Parathyroid adenoma (tissue), 2 donors: ENCODE measurements at regions not wholly inside any gene's neighbourhood (a gene's known extent, or its start where the extent isn't known, plus 50 kb on each side); places are given as distances from the start of the nearest gene placed in this dataset.
"Not testable (repeated sequence)": the region's sequence is repeated elsewhere in the genome, so short reads cannot be mapped to it uniquely, and the experiment has no call there.

Experiments
- H2AFZ ChIP-seq: fragments of 300-600 bp; sonication (generic); one replicate; pipeline ENCODE4 v1.7.0; 2017; ENCODE audit warnings: antibody characterized with exemption, mild to moderate bottlenecking
- H3K27ac ChIP-seq: fragments of 300-600 bp; sonication (generic); one replicate; pipeline ENCODE4 v1.7.0; 2017
- H3K27me3 ChIP-seq: fragments of 300-600 bp; sonication (generic); one replicate; pipeline ENCODE4 v1.7.0; 2017; ENCODE audit warnings: low read length; ENCODE audit not compliant: control insufficient read depth, insufficient read depth
- H3K36me3 ChIP-seq: fragments of 300-600 bp; sonication (generic); one replicate; pipeline ENCODE4 v1.7.0; 2017; ENCODE audit warnings: low read length; ENCODE audit not compliant: control insufficient read depth, insufficient read depth
- H3K4me1 ChIP-seq: fragments of 300-600 bp; sonication (generic); one replicate; pipeline ENCODE4 v1.7.0; 2017; ENCODE audit warnings: control low read depth
- H3K4me2 ChIP-seq: fragments of 300-600 bp; sonication (generic); one replicate; pipeline ENCODE4 v1.7.0; 2017; ENCODE audit warnings: low read length
- H3K4me3 ChIP-seq: fragments of 300-600 bp; sonication (generic); one replicate; pipeline ENCODE4 v1.7.0; 2017; ENCODE audit warnings: low read depth, low read length
- H3K79me2 ChIP-seq: fragments of 300-600 bp; sonication (generic); one replicate; pipeline ENCODE4 v1.7.0; 2017; ENCODE audit warnings: control low read depth
- H3K9ac ChIP-seq: fragments of 300-600 bp; sonication (generic); one replicate; pipeline ENCODE4 v1.7.0; 2017; ENCODE audit warnings: mild to moderate bottlenecking
- H3K9me3 ChIP-seq: fragments of 300-600 bp; sonication (generic); one replicate; pipeline ENCODE4 v1.7.0; 2017; ENCODE audit warnings: low read length; ENCODE audit not compliant: control insufficient read depth
- TF ChIP-seq, protein P1 (sequence below): fragments of 300-600 bp; sonication (generic); IDR thresholded peaks from one replicate; pipeline ENCODE4 v1.7.0; 2017; ENCODE audit warnings: antibody characterized with exemption, mild to moderate bottlenecking
- donor health status: primary hyperparathyroidism.

DNA sequence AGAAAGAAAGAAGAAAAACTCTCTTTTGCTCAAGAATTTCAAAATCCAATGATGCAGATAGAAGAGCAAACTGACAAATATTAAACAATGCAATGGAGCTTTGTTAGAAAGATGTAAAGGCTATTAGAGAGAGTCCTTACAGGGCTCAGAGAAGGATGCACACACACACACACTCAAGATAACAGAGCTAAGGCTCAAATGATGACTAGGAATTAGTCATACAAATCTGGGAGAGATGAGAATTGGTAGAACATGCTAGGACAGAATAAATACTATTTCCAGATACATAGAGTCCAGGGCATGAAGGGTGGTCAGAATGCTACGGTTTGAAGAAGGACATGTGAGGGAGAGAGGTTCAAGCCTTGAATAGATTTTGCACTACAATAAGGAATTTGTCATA lies 650.1 kb upstream of the MDGA2 start:
- Histone ChIP-seq H3K27me3 (no peaks in the 10 kb centered on the region), H3K36me3 (no peaks in the 10 kb centered on the region), H3K4me1 (no peaks in the 10 kb centered on the region), H3K4me2 (no peak overlapping the region), H2AFZ (no peak overlapping the region), H3K4me3 (no peak overlapping the region), H3K79me2 (no peaks in the 10 kb centered on the region), H3K9me3 (no peaks in the 10 kb centered on the region), H3K9ac (no peak overlapping the region), H3K27ac (no peak overlapping the region)
- TF ChIP-seq, protein P1, sequence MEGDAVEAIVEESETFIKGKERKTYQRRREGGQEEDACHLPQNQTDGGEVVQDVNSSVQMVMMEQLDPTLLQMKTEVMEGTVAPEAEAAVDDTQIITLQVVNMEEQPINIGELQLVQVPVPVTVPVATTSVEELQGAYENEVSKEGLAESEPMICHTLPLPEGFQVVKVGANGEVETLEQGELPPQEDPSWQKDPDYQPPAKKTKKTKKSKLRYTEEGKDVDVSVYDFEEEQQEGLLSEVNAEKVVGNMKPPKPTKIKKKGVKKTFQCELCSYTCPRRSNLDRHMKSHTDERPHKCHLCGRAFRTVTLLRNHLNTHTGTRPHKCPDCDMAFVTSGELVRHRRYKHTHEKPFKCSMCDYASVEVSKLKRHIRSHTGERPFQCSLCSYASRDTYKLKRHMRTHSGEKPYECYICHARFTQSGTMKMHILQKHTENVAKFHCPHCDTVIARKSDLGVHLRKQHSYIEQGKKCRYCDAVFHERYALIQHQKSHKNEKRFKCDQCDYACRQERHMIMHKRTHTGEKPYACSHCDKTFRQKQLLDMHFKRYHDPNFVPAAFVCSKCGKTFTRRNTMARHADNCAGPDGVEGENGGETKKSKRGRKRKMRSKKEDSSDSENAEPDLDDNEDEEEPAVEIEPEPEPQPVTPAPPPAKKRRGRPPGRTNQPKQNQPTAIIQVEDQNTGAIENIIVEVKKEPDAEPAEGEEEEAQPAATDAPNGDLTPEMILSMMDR: no peak

DNA sequence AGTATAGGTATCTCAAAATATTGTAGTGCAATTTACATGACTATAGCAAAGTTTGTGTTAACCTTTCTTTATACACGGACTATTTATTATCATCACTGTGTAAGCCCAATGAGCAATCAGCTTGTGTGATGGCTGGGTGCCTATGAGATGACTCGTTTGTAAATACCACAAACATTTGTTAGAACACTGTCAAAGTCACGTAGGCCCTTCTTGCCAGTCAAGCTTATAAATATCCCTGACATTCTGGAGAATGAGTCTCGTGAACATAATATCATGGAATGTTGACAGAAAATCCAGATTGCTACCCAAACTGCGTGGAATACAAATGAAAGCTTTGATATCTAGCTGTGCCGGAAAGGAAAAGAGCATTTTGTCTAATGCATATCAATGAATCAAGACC lies 648.3 kb upstream of the MDGA2 start:
- no peaks in the 10 kb centered on the region for H3K79me2 ChIP-seq
- no peak overlapping the region for H2AFZ ChIP-seq
- H3K27ac ChIP-seq: no peak overlapping the region
- no peaks in the 10 kb centered on the region for H3K36me3 ChIP-seq
- no peak overlapping the region for H3K4me2 ChIP-seq
- no peak overlapping the region for H3K9ac ChIP-seq
- H3K4me1 ChIP-seq: no peaks in the 10 kb centered on the region
- H3K9me3 ChIP-seq: no peaks in the 10 kb centered on the region
- H3K4me3 ChIP-seq: no peak overlapping the region
- TF ChIP-seq, protein P1: no peak
- H3K27me3 ChIP-seq: no peaks in the 10 kb centered on the region

DNA sequence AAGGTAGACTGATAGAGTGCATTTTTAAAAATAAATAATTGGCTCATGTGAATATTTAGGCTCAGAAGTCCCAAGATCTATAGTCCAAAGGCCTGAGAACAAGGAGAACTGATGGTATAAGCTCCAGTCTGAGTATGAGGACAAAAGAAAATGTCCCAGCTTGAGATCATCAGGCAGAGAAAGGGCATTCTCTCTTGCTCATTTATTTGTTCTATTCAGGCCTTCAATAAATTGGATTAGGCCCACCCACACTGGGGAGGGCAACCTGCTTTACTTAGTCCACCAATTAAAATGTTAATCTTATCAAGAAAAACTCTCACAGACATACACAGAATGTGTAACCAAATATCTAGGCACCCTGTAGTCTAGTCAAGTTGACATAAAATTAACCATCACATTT lies 644.4 kb upstream of the MDGA2 start:
- no peaks in the 10 kb centered on the region for H3K27me3 ChIP-seq
- H3K9ac ChIP-seq: no peak overlapping the region
- no peaks in the 10 kb centered on the region for H3K36me3 ChIP-seq

DNA sequence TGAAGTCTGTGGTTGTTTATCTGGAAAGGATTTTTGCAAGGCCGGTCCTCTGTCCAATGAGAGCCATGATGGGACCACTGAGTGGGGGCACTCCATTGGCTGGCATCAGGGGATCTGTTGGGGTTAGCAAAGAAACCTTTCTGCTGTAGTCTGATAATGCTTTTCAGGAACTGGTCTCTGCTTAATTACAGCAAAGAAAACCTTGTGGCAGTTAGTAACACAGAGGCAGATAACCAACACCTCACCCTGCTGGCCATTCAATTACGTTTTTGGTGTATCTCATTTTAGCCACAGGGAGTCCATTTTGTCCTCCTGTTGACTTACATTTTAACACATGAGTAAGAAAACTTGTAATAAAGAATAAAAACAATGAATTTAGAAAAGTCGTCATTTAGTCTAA lies 629.3 kb upstream of the MDGA2 start:
- no peaks in the 10 kb centered on the region for H3K9me3 ChIP-seq
- no peak overlapping the region for H2AFZ ChIP-seq
- no peaks in the 10 kb centered on the region for H3K79me2 ChIP-seq
- TF ChIP-seq, protein P1: no peak
- no peaks in the 10 kb centered on the region for H3K4me1 ChIP-seq
- H3K27ac ChIP-seq: no peak overlapping the region
- H3K4me2 ChIP-seq: no peak overlapping the region
- H3K27me3 ChIP-seq: no peaks in the 10 kb centered on the region
- H3K36me3 ChIP-seq: no peaks in the 10 kb centered on the region
- no peak overlapping the region for H3K9ac ChIP-seq
- H3K4me3 ChIP-seq: no peak overlapping the region

More for the DNA sequence above, 644.4 kb upstream of the MDGA2 start:
- H3K27ac ChIP-seq: no peak overlapping the region
- no peaks in the 10 kb centered on the region for H3K4me1 ChIP-seq
- TF ChIP-seq, protein P1: no peak
- H3K4me3 ChIP-seq: no peak overlapping the region
- no peaks in the 10 kb centered on the region for H3K79me2 ChIP-seq
- no peak overlapping the region for H3K4me2 ChIP-seq
- H3K9me3 ChIP-seq: no peaks in the 10 kb centered on the region
- H2AFZ ChIP-seq: no peak overlapping the region

DNA sequence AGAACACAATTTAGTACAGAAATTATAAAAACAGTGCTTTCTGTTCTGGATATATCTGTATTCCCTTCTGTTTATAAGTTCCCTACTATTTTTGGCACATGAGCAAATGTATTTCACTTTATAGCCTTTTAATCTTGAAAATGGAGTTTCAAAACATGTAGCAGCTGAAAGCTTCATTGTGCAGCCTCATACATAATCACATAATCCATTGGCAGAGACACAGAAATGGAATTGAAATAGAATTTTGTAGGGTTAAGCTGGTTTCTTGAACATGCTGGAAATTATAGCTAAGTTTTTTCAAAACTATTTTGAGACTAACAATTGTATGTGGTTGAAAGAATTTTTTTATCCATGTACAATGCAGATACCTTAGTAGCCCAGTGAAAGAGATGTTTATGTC lies 614.3 kb upstream of the MDGA2 start:
- Histone ChIP-seq H3K27me3 (no peaks in the 10 kb centered on the region), H3K9ac (no peak overlapping the region), H3K4me2 (no peak overlapping the region), H3K9me3 (no peaks in the 10 kb centered on the region), H3K79me2 (no peaks in the 10 kb centered on the region), H2AFZ (no peak overlapping the region), H3K27ac (no peak overlapping the region), H3K36me3 (no peaks in the 10 kb centered on the region), H3K4me1 (no peaks in the 10 kb centered on the region), H3K4me3 (no peak overlapping the region)
- TF ChIP-seq, protein P1: no peak

DNA sequence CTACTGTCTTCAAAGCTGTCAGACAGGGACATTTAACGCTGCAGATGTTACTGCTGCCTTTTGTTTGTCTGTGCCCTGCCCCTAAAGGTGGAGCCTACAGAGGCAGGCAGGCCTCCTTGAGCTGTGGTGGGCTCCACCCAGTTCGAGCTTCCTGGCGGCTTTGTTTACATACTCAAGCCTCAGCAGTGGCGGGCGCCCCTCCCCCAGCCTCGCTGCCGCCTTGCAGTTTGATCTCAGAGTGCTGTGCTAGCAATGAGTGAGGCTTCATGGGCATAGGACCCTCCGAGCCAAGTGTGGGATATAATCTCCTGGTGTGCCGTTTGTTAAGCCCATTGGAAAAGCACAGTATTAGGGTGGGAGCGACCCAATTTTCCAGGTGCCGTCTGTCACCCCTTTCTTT lies 609.8 kb upstream of the MDGA2 start:
- not testable (repeated sequence) for H3K9me3 ChIP-seq, H3K4me3 ChIP-seq, H2AFZ ChIP-seq, H3K4me2 ChIP-seq, H3K9ac ChIP-seq, H3K27me3 ChIP-seq, H3K4me1 ChIP-seq, H3K36me3 ChIP-seq, H3K79me2 ChIP-seq, H3K27ac ChIP-seq
